T-helper 2 cell treated with Interferon-gamma antibody and Interleukin-4, amounts not matched to agents 100 ng/mL and 5 ng/mL, for 36 hours (primary cell): ENCODE measurements at regions not wholly inside any gene's neighbourhood (a gene's known extent, or its start where the extent isn't known, plus 50 kb on each side); places are given as distances from the start of the nearest gene placed in this dataset.
"Not testable (repeated sequence)": the region's sequence is repeated elsewhere in the genome, so short reads cannot be mapped to it uniquely, and the experiment has no call there.

Experiments
- intact Hi-C: fragments of 100-400 bp; cut with micrococcal nuclease; formaldehyde crosslinking; loops from one replicate; pipeline ENCODE4 v1.15.1; 2023

DNA sequence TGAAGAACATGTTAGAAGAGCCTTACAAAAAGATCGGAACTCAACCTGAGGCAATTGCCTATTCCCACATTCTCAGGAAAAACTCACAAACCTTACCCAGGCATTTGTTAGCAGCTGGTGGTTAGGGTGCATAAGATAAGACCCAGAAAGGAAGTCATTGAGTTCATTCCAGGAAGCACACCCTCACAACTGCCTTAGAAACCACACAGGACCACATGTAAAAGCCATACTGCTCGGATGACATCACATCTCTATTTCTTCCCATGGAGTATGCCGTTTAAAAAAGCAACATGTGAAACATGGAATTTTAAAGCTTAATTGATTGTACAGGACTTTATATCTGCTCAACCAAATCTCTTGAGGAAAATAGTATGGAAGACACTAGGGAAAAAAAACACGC is 411.2 kb downstream of the DAD1 start:
- intact Hi-C loops = no loop called here

GRCh38 chr14:22176957-22177356 is 412.1 kb downstream of the DAD1 start:
- intact Hi-C loops = no loop called here

DNA sequence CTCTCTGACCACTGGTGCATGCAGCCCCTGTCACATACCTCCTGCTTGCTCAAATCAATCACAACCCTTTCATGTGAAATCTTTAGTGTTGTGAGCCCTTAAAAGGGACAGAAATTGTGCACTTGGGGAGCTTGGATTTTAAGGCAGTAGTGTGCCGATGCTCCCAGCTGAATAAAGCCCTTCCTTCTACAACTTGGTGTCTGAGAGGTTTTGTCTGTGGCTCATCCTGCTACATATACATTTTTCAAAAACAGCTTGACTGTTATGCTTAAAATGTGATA is 413.8 kb downstream of the DAD1 start:
- intact Hi-C loops = not testable (repeated sequence)

DNA sequence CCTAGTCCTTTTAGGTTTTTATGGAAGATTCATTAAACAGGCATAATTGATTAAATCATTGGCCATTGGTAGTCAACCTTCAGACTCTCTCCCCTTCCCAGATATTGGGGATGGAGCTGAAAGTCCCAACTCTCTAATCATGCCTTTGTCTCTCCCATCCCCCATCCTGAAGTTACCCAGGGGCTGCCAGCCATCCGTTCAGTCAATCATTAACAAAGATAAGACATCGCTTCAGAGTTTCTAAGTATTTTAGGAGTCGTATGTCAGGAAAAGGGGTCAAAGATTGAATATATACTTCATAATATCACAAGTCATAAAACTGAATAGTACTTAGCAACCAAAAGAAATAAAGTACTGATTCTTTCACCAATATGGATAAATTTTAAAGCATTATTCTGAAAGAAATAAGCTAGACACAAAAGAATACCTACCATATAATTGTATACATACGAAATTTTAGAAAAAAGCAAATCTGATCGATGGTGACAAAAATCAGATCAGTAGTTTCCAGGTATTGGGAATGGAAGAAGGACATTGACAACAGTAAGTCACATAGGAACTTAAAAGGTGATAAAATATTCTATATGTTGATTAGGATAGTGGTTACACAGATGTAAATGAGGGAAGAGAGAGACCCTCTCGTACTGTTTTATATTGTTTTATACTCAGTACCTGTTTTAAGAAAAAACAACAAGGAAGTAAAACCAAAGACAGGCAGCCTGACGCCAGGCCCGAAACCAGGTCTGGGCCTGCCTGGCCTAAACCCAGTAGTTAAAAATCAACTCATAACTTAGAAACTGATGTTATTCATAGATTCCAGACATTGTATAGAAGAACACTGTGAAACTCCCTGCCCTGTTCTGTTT is 414.4 kb downstream of the DAD1 start:
- intact Hi-C loops = no loop called here

DNA sequence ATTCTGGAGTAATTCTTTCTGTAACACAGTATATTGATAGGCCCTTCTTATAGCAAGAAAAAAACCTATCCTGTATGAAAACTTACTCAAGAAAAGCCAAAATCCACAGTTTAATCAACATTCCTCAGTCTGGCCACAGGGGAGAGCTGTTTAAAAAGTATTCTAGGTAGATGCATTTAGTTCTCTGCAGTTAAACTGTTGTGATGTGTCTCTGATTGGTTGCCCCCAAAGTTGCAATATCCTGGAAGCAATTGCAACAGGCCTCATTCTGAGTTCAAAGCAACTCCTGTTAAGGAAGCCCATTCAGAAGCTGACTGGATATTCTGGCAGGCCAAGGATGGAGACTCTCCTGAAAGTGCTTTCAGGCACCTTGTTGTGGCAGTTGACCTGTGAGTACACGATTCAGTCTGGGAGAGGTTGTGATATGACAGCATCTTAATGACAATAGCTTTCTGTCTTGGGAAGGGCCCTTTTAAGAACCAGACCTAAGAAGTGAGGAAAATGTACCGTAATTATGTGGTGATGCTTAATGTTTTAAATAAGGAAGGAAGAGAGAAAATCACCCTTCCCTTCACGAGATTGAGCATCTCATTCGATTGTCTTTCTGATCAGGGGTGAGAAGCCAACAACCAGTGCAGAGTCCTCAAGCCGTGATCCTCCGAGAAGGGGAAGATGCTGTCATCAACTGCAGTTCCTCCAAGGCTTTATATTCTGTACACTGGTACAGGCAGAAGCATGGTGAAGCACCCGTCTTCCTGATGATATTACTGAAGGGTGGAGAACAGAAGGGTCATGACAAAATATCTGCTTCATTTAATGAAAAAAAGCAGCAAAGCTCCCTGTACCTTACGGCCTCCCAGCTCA is 420.7 kb downstream of the DAD1 start:
- intact Hi-C loops = no loop called here

DNA sequence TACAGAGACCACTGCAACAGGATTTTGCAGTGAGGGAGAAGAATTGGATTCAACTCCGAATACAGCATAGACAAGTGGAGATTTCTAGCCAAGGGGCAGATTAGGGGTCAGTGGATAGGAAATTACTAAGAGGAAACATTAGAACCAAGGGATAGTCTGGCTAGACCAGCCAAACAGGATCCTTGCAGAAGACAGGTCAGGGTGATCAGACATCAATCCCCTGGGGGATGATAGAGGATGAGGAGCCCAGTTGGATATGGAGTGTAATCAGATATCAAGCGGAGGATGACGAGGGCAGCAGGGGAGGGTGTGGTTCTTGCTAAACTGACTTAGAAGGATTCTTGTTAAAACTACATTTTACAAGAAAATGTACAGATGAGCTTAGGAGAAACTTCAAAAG is 424.4 kb downstream of the DAD1 start:
- intact Hi-C loops = loop anchor here (5.0 kb wide), 1 partner anchor 323 kb away; no protein-coding TSS in a partner anchor

GRCh38 chr14:22163051-22163450 is 426.0 kb downstream of the DAD1 start:
- intact Hi-C loops = loop anchor here (5.0 kb wide), 1 partner anchor 324 kb away; no protein-coding TSS in a partner anchor

GRCh38 chr14:22159957-22160356 is 429.1 kb downstream of the DAD1 start:
- intact Hi-C loops = loop anchor here (5.0 kb wide), 1 partner anchor 327 kb away; no protein-coding TSS in a partner anchor

GRCh38 chr14:22159099-22159498 is 429.9 kb downstream of the DAD1 start:
- intact Hi-C loops = no loop called here

DNA sequence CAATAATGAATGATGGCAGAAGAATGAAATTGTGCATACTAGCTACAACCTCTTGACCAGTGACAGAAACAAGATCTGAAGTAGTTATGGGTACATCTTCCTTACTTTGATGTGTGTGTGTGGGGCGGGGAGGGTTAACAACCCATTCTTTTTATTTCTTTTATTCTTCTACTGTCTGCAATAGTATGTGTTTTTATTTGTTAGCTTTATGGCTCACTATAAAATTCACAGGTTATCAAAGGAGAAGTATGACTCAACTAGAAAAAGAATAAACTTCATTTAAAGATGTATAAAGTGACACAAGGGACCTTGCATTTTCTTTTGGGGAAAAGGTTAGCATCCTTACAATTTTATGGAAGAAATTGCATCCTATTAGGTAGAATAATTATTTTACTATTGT is 430.5 kb downstream of the DAD1 start:
- intact Hi-C loops = no loop called here

DNA sequence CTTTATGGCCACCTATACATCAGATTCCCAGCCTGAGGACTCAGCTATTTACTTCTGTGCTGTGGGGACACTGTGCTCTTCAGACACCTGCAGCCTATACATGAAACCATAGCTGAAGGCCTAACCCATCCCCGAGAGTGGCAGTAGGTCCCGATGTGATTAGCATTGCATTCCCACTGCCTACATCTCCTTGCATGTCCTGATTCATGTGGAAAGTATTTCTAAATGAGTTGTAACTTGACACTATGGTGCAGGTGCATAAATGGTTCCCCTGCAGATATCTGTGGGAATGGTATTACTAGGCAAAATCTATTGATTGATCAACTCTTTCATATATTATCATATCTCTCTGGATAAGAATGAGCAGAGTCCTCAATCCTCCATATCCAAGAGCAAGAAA is 433.5 kb downstream of the DAD1 start:
- intact Hi-C loops = no loop called here

DNA sequence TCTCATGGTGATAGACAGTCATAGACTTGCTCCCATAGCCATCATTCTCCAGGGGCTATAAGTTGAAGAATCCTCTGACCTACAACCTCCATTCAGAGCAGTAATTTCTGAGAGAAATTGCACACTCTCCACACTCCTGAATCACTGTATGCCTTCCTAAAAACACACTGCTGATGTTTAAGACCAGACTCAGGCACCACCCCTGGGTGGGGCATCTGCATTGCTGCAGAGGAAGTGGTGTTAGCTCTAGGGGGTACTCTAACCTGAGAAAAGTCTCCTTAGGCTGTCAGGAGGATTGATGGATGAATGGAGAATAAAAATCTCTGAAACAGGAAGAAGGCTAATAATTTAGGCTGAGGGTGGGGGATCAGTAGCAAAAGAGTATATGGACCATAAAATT is 436.1 kb downstream of the DAD1 start:
- intact Hi-C loops = no loop called here

GRCh38 chr14:22152161-22152870 is 436.7 kb downstream of the DAD1 start:
- intact Hi-C loops = no loop called here

DNA sequence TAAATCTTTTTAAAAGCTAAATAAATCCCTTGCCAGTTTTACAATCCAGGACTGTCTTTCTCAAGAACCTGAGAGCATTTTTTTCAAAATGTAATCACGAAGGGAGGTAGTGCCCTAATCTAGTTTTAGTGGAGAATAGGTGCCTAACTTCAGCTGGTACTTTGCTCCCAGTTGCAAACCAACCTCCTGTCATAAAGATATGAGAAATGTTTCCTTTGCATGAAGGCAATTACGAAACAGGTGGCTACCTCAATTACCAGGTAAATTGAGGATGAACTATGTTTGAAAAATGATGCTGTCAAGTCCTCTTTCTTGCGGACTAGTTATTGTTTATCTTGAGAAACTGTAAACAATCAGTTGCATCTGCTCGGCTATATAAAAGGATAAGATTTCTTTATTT is 437.9 kb downstream of the DAD1 start:
- intact Hi-C loops = no loop called here

DNA sequence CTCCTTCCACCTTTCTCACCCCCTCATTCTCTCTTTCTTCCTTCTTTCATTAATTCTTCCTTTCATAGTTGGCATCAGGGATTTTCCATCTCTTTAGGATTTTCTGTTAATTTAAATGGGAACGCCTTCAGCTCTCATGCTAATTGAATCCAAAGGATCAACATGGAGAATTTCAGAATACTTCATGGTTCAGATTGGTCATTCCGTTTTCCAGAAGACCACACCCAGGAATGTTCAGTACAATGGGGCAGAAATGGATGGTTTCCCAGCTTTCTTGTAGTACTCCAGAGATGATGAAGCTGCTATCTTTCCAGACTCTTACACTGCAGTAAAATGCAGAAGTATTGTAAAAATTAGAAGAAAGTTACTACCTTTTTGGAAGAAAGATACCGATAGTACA is 440.0 kb downstream of the DAD1 start:
- intact Hi-C loops = no loop called here

GRCh38 chr14:22147716-22148115 is 441.3 kb downstream of the DAD1 start:
- intact Hi-C loops = no loop called here

GRCh38 chr14:22143363-22143762 is 445.7 kb downstream of the DAD1 start:
- intact Hi-C loops = no loop called here

DNA sequence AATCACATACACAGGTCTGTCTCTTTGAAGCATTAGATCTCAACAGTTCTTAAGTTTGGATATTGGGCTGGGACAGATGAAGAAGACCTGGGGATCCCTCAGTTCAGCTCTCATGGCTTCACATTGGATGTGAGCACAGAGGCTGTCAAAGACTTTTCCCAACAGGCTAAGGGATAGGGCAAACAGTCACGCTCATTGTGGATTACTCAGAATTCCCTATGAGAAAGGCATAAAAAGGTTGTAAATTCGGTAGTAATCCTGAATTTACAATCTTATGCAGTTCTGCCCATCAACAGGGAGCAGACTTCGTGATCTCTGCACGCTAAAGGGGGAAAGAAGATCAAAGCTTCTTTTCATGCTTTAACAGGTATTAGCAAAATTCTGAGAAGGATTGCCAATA is 448.4 kb downstream of the DAD1 start:
- intact Hi-C loops = no loop called here

- intact Hi-C loops = no loop called here
Measured at GRCh38 chr14:22131749-22132476, 457.1 kb downstream of the DAD1 start.

GRCh38 chr14:22124073-22124613 is 450.5 kb upstream of the OR4E1 start:
- intact Hi-C loops = loop anchor here (5.0 kb wide), 1 partner anchor 428 kb away; no protein-coding TSS in a partner anchor
